GM12873 (cell line): ENCODE measurements at regions not wholly inside any gene's neighbourhood (a gene's known extent, or its start where the extent isn't known, plus 50 kb on each side); places are given as distances from the start of the nearest gene placed in this dataset.

Experiments
- CTCF ChIP-seq: IDR thresholded peaks from 2 replicates; pipeline ENCODE4 v1.5.1; 2012; ENCODE audit warnings: low read depth, mild to moderate bottlenecking, moderate library complexity, low read length, control low read depth; ENCODE audit not compliant: insufficient read depth; ENCODE audit errors: missing control alignments

- TF ChIP-seq CTCF, result no peak
These were observed 59.3 kb upstream of the SPTLC3 start for GRCh38 chr20:12949429-12949980.

GRCh38 chr20:12955611-12956010, 53.2 kb upstream of the SPTLC3 start:
- no peak for TF ChIP-seq CTCF

GRCh38 chr20:12956303-12956702, 52.5 kb upstream of the SPTLC3 start:
- no peak for TF ChIP-seq CTCF

- no peak for TF ChIP-seq CTCF
These were observed 50.8 kb upstream of the SPTLC3 start for GRCh38 chr20:12957968-12958367.
